ENCODE measurements at regions not wholly inside any gene's neighbourhood (a gene's known extent, or its start where the extent isn't known, plus 50 kb on each side); places are given as distances from the start of the nearest gene placed in this dataset.
A peak's percentile ranks its signal among the peaks of the same experiment; 100 is the strongest.

DNA sequence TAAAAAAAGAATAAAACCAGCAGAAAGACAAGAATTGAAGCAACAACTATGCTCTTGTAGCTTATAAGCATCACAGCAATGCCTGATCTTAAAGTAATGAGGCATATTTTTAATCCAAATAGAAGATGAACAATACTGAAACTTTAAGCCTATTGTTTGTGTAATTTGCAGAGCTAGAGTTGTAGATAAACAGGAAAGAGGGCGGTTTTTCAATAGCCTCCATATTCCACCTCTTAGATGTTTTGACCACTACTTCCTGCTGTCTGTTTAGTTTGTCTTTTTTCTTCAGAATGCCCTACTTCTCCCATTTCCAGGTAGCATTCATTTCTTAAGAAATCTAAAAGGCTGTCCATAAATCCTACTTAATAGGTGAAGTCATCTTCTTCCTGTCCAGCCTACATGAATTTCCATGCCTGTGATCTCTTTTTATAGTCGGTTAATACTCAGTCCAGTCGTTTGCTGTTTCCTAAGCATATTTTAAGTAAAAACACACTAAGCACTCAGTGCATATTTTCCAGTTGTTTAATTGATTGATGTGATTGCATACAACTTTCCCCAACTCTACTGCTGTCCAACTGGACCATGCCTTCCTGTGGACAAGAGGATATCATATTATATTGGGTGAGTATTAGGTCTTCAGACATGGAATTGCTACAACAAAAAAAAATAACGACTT, 308.1 kb downstream of the TFEC start:
- no peak for DNase-seq (ENCODE audit: extremely low read depth in 1 of 11, low read depth in 9 of 11, low spot score in 4 of 11)

GRCh38 chr7:115721293-115722217, 309.0 kb downstream of the TFEC start:
- DNase-seq (ENCODE audit: extremely low read depth in 1 of 11, low read depth in 9 of 11, low spot score in 4 of 11): no peak

DNA sequence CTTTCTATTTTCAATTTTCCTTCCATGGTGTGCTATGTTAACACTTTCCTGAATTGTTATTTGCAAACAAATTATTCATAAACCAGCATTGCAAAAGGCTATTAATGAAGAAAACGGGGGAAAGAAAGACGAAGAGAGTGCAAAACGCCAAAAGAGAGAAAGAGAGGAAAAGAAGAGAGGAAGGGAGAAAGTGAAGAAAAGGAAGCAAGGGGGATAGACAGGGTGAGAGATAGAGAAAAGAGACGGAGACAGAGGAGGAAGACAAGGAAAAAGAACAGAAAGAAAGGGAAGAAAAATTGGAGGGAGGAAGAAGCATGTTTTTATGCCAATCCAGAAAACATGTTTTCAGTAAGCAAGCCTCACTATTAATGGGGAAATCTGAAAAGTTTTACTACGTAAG, 310.6 kb downstream of the TFEC start:
- no peak for DNase-seq (ENCODE audit: extremely low read depth in 1 of 11, low read depth in 9 of 11, low spot score in 4 of 11)

- no peak for DNase-seq (ENCODE audit: extremely low read depth in 1 of 11, low read depth in 9 of 11, low spot score in 4 of 11)
Measured at GRCh38 chr7:115709664-115710063, 320.9 kb downstream of the TFEC start.

GRCh38 chr7:115708013-115708341, 322.6 kb downstream of the TFEC start:
- no peak for DNase-seq (ENCODE audit: extremely low read depth in 1 of 11, low read depth in 9 of 11, low spot score in 4 of 11)

DNA sequence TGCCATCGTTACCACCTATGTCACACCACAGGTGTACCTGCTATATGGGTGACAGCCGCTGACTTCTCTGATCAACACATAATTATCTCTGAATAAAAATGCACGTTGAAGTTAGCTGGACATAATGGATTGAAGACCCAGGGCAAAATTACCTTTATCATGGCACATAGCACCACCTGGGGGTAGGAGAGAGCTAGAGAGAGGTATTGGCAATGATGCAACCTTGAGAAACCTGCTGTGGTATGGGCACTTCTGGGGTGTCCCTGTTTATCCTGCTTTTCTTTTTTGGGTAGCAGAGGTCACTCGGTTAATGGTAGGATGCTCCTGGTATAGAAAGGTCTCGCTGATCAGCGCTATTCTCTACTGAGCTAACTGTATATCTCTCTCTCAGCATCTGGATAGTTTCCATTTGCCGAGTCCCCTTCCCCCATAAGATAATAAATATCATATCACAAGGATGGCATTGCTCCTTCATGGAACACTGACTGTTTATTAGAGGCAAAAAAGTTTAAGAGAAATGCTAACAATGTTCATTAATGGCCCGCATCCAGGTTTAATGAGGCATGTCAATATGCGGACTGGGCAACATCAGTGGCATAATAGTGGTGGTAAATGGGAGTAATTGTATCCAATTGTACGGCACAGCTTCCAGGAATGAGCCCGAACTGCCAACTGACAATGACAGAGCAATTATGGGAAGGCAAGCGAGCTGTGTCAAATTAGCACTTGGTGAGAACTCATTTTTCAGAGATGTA, 323.1 kb downstream of the TFEC start:
- peak in 6 of 11 donors; percentile 6 to 37 (median 14) for DNase-seq (ENCODE audit: extremely low read depth in 1 of 11, low read depth in 9 of 11, low spot score in 4 of 11)

DNA sequence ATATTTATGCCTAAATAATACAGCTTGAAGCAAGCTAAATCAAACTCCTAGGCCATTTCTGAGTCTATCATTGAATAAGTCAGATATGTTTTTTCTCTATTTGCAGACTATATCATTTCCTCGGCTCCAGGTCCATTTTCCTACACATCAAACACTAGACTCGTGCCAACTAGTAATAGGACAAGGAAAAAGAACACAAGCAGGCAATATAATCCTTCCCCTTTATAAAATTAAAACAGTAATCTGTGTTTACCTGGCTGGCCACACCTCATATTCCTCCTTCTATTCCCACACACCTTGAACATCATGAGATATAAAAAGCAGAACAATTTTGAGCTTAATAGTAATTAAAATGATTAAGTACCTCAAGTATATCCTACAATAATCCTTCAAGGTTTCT, 325.7 kb downstream of the TFEC start:
- DNase-seq (ENCODE audit: extremely low read depth in 1 of 11, low read depth in 9 of 11, low spot score in 4 of 11): no peak

GRCh38 chr7:115701141-115701540, 329.4 kb downstream of the TFEC start:
- no peak for DNase-seq (ENCODE audit: extremely low read depth in 1 of 11, low read depth in 9 of 11, low spot score in 4 of 11)

DNA sequence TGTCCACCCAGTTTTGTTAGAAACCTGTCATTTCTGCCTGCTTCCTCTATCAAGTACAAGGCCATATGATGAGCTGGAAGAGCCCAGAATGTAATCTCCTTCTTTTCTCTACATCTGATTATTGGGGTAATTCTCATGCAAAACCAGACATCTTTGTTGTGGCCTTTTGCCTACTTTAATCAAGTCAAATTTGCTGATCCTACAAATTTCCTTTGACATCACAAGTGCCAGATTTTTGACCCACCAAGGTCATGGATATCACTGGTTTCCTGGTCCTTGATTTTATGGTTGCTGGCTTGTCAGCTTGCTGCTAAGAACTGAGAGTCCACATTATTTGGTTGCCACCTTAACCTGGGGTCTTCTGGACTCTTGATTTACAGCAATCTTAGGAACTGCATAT, 336.1 kb downstream of the TFEC start:
- no peak for DNase-seq (ENCODE audit: extremely low read depth in 1 of 11, low read depth in 9 of 11, low spot score in 4 of 11)

DNA sequence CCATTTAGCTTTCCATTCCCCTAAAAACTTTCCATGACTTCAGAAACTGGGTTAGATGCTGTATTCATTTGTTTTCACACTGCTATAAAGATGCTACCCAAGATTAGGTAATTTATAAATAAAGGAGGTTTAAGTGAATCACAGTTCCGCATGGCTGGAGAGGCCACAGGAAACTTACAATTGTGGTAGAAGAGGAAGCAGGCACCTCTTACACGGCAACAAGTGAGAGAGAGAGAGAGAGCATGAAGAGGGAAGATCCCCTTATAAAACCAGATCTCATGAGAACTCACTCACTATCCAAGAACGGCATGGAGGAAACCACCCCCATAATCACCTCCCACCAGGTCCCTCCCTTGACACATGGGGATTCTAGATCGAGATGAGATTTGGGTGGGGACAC, 336.8 kb downstream of the TFEC start:
- DNase-seq (ENCODE audit: extremely low read depth in 1 of 11, low read depth in 9 of 11, low spot score in 4 of 11): no peak

GRCh38 chr7:115689941-115690340, 340.6 kb downstream of the TFEC start:
- DNase-seq (ENCODE audit: extremely low read depth in 1 of 11, low read depth in 9 of 11, low spot score in 4 of 11): no peak

DNA sequence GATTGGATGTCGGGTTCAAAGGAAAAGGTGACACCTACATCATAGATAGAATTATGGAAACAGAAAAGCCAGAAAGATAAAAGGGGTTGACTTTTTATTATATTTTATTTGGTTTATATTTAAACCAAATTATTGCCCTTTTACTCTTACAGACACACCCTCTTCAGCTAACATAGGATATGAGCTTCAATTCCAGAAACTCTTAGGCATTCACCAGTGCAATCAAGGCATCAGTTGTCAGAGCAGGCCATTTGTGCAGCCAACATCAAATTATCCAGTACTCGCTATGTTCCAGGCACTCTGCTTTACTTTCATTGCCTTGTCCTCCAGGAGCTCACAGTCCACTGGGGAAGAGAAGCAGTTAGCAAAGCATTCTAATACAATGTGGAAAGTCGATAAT, 347.5 kb downstream of the TFEC start:
- DNase-seq (ENCODE audit: extremely low read depth in 1 of 11, low read depth in 9 of 11, low spot score in 4 of 11): no peak

- DNase-seq (ENCODE audit: extremely low read depth in 1 of 11, low read depth in 9 of 11, low spot score in 4 of 11): no peak
Measured at GRCh38 chr7:115682507-115682906, 348.1 kb downstream of the TFEC start.

GRCh38 chr7:115680921-115681320, 349.6 kb downstream of the TFEC start:
- DNase-seq (ENCODE audit: extremely low read depth in 1 of 11, low read depth in 9 of 11, low spot score in 4 of 11): no peak

GRCh38 chr7:115679976-115680375, 350.6 kb downstream of the TFEC start:
- peak in 6 of 11 donors; percentile 11 to 25 (median 13) for DNase-seq (ENCODE audit: extremely low read depth in 1 of 11, low read depth in 9 of 11, low spot score in 4 of 11)

- no peak for DNase-seq (ENCODE audit: extremely low read depth in 1 of 11, low read depth in 9 of 11, low spot score in 4 of 11)
Measured at GRCh38 chr7:115679423-115679822, 351.1 kb downstream of the TFEC start.

DNA sequence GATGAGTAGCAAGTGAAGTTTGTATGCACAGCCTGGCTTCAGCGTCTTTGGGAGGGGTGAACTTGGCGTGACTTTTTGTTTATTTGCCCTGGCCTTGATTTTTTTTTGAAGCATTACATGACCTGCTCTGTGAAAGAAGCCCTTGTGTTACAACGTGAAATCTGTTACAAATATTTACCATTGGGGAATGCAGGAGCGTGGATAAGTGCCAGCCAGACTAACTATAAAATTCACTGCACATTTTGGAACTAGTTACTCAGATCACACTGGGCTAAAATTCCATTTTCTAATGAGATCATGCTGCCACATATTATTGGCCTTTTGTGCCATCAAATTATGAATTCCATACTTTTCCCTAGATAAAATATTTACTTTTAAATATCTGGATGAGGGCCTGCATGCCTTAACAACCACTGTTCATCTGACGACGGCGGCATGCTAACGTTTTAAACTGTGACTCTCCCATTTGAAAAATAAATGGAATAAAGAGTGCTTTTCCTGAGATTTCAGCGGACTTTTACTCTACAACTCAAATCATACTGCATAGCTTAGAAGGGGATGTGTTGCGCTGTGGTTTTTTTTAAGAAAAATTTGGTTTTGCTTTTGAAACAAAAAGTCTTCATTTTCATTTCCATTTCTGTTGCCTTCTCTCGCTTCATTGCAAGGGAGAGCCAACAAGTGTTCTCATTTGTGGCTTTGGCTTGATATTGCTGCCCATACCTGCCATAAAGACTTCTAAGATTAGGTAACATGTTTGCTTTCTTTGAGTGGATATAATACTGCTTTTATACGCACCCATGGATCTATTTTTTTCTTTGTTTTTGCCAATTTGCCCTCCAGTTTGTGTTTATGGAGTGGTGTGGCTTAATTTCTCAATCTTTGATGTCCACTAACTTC, 352.2 kb downstream of the TFEC start:
- DNase-seq (ENCODE audit: extremely low read depth in 1 of 11, low read depth in 9 of 11, low spot score in 4 of 11): no peak

- DNase-seq (ENCODE audit: extremely low read depth in 1 of 11, low read depth in 9 of 11, low spot score in 4 of 11): no peak
Measured at GRCh38 chr7:115676707-115677106, 353.9 kb downstream of the TFEC start.

DNA sequence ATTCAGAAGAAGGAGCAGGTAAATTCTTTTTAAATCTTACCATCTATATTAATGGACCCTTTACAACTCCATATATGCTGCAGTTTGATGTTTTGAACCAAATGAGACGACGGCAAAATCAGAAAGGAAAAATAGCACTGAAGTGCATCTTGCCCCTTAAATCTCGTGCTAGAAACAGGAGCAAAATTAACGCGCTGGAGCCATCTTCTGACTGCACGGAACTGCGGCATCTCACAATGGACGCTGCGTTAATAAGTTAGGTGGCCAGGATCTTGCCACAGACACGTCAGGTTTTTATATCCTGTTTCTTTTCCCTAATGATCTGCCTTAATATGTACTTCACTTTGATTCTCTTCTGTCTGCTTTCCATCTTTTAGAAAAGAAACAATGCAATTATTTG, 354.5 kb downstream of the TFEC start:
- DNase-seq (ENCODE audit: extremely low read depth in 1 of 11, low read depth in 9 of 11, low spot score in 4 of 11): peak in 2 of 11 donors; percentile 5 to 16
